Heart left ventricle (tissue), 13 donors: ENCODE measurements at regions not wholly inside any gene's neighbourhood (a gene's known extent, or its start where the extent isn't known, plus 50 kb on each side); places are given as distances from the start of the nearest gene placed in this dataset.

Source experiments
- POLR2A ChIP-seq, 2 donors: fragments of 450-650 bp; IDR thresholded peaks; one replicate each; pipeline ENCODE4 v1.6.1; 2017; ENCODE audit warnings: antibody characterized with exemption in 2 of 2, mild to moderate bottlenecking in 2 of 2, moderate library complexity in 2 of 2
- TF ChIP-seq, protein P1 (sequence below), 12 donors: fragments of 200-600 bp; sonication (generic) in 4 of 12; IDR thresholded peaks; one replicate each; pipeline versions ENCODE4 v1.5.0 to v1.8.0; 2018 to 2022; ENCODE audit warnings: antibody characterized with exemption in 12 of 12, mild to moderate bottlenecking in 5 of 12
- donor health status: ischemic (EF 13 %, LVEDD 7.1; RV severe dilation, severe dysfunction).
- donor health status: DM: no; HTN: yes; CAD: no.
- donor health status: DM: no; HTN: no; CAD: no.
- donor health status: ischemic (EF 25% LVEDD 6.9; RV normal size, moderate dysfunction).
- donor health status: ischemic (EF 25% LVEDD 5.7; RV mildly dilated, moderate dysfunction).
- donor health status: ischemic (EF 35%, LVEDD 5.7; RV mildly dilated, moderate dysfunction).
- donor health status: nonischemic (EF 11% LVEDD 7.7; RV severe dilation, severe dysfunction).
- donor health status: DM: yes; HTN: yes; CAD: no.
- donor health status: PGD.
- donor health status: ischemic (EF 29% LVEDD 5.4; RV normal size, mild dysfunction).
- donor health status: nonischemic (EF 23%, LVEDD 6.1; RV moderate dilation, normal function).

DNA sequence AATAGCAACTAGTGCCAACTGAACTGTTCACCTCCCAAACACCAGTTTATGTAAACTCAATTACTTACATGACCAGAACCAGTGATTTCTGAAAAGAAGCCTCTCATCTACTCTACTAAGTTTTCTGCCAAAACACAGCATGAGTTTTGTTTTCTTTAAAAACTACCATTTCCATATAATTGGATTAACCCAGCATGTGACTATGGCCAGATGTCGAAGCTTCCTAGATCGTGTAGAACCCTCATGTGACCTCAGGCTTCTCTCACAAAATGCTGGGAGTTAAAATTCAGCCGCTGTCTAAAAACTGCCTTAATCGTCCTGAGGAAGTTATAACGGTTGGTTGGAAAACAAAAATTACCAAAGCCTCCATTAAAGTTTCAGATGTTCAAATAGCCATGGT, 303.5 kb downstream of the IRX1 start:
- TF ChIP-seq, protein P1, sequence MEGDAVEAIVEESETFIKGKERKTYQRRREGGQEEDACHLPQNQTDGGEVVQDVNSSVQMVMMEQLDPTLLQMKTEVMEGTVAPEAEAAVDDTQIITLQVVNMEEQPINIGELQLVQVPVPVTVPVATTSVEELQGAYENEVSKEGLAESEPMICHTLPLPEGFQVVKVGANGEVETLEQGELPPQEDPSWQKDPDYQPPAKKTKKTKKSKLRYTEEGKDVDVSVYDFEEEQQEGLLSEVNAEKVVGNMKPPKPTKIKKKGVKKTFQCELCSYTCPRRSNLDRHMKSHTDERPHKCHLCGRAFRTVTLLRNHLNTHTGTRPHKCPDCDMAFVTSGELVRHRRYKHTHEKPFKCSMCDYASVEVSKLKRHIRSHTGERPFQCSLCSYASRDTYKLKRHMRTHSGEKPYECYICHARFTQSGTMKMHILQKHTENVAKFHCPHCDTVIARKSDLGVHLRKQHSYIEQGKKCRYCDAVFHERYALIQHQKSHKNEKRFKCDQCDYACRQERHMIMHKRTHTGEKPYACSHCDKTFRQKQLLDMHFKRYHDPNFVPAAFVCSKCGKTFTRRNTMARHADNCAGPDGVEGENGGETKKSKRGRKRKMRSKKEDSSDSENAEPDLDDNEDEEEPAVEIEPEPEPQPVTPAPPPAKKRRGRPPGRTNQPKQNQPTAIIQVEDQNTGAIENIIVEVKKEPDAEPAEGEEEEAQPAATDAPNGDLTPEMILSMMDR (IDR thresholded peaks at IDR 0.05): no peak
- TF ChIP-seq POLR2A (IDR thresholded peaks at IDR 0.05): no peak
